Gastrocnemius medialis (tissue), 4 donors: ENCODE measurements at regions not wholly inside any gene's neighbourhood (a gene's known extent, or its start where the extent isn't known, plus 50 kb on each side); places are given as distances from the start of the nearest gene placed in this dataset.

Experiments used
- POLR2A ChIP-seq, 2 donors: fragments of 450-650 bp; IDR thresholded peaks; one replicate each; pipeline ENCODE4 v1.6.1; 2017; ENCODE audit warnings: antibody characterized with exemption in 2 of 2, mild to moderate bottlenecking in 2 of 2, moderate library complexity in 2 of 2
- TF ChIP-seq, protein P1 (sequence below), 5 experiments: fragments of 450-650 bp in 3 of 5; fragments of 200-600 bp in 2 of 5; sonication (generic) in 2 of 5; IDR thresholded peaks in 4 of 5; conservative IDR thresholded peaks in 1 of 5; 1 replicate in 4 of 5; 2 replicates in 1 of 5; pipeline ENCODE4 v1.5.1; 2016 to 2019; ENCODE audit warnings: antibody characterized with exemption in 5 of 5, mild to moderate bottlenecking in 3 of 5, moderate library complexity in 3 of 5

DNA sequence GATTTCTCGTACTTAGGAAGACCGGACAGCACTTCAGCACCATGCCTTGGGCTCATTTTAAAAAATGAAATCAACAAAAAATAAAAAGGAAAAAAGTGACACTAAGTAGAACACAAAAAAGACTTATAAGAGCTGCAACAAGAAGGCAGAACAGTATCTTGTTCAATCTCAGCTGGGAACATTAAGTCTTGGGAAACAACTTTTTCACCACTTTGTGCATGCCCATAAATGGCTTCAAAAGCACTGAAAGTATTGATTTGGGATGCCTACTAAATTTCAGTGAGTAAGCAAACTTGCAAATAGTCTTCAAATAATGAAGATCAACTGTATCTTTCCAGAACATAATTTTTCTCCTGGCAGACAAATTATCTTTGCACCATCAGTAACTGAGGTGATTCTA lies 489.3 kb downstream of the NXPH1 start:
- TF ChIP-seq, protein P1, sequence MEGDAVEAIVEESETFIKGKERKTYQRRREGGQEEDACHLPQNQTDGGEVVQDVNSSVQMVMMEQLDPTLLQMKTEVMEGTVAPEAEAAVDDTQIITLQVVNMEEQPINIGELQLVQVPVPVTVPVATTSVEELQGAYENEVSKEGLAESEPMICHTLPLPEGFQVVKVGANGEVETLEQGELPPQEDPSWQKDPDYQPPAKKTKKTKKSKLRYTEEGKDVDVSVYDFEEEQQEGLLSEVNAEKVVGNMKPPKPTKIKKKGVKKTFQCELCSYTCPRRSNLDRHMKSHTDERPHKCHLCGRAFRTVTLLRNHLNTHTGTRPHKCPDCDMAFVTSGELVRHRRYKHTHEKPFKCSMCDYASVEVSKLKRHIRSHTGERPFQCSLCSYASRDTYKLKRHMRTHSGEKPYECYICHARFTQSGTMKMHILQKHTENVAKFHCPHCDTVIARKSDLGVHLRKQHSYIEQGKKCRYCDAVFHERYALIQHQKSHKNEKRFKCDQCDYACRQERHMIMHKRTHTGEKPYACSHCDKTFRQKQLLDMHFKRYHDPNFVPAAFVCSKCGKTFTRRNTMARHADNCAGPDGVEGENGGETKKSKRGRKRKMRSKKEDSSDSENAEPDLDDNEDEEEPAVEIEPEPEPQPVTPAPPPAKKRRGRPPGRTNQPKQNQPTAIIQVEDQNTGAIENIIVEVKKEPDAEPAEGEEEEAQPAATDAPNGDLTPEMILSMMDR (IDR thresholded peaks at IDR 0.05 in 4 of 5, conservative IDR thresholded peaks at IDR 0.05 in 1 of 5) = no peak
- no peak for TF ChIP-seq POLR2A (IDR thresholded peaks at IDR 0.05)
